GM21423 (cell line): ENCODE measurements at regions not wholly inside any gene's neighbourhood (a gene's known extent, or its start where the extent isn't known, plus 50 kb on each side); places are given as distances from the start of the nearest gene placed in this dataset.

ENCODE experiments used
- ATAC-seq: cut with Tn5 transposase; IDR thresholded peaks from one replicate; pipeline ENCODE4 v1.9.1; 2021; ENCODE audit warnings: mild to moderate bottlenecking, moderate library complexity; ENCODE audit not compliant: unreplicated experiment

GRCh38 chr13:95494082-95494681 lies 58.3 kb upstream of the CLDN10 start:
- peak; percentile 72 for ATAC-seq

GRCh38 chr13:95496485-95496884 lies 56.0 kb upstream of the CLDN10 start:
- ATAC-seq: no peak

DNA sequence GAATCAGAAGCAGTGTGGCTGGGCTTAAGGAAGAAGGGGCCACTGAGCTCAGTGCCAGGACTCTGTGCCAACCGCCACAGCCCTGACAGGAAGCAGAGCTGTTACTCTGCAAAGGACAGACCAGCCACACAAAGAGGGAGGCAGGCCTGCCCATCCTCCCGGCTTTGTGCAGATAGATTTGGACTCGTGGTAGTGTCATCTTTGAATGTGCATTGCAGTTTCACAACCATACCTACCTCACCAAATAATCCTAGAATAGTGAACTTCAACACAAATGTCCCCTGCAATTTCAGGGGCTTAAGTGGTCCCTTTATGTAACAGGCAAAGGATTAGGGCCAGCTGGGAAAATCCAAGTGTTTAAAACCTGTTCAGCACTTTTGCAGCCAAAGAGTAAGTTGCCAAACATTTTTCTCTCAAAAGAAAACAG lies 55.1 kb upstream of the CLDN10 start:
- ATAC-seq: no peak

DNA sequence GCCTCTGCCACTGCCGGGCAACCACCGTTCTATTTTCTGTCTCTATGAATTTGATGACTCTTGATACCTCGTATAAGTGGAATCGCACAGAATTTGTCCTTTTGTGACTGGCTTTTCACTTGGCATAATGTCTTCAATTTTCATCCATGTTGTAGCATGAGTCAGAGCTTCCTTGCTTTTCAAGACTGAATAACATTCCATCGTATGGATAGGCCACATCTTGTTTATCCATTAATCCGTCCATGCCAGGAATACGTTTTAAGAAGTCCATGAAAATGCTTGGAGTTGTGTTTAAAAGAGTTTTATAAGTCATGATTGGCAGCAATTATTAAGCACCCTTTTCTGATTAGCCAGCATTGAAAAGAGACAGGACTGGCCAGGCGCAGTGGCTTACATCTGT lies 53.6 kb upstream of the CLDN10 start:
- ATAC-seq: no peak

GRCh38 chr13:95499811-95500712 lies 52.5 kb upstream of the CLDN10 start:
- ATAC-seq: no peak

DNA sequence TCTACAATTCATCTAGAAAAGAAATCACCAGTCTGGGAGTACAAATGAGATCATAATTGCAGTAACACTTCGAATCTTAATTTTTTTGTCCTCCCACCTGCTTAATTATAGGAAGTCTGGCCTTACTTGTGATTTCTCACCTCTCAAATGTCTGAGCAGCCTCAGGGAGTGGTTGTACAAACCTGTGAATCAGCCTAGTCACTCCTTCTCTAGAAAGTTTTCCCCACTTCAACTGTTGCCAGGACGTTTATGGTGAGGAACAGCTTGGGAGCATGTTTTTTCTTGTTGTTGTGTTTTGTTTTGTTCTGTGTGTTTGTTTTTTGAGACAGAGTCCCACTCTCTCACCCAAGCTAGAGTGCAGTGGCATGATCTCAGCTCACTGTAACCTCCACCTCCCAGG lies 50.3 kb upstream of the CLDN10 start:
- no peak for ATAC-seq
